ENCODE measurements at regions not wholly inside any gene's neighbourhood (a gene's known extent, or its start where the extent isn't known, plus 50 kb on each side); places are given as distances from the start of the nearest gene placed in this dataset.
A peak's percentile ranks its signal among the peaks of the same experiment; 100 is the strongest.
"Not testable (repeated sequence)": the region's sequence is repeated elsewhere in the genome, so short reads cannot be mapped to it uniquely, and the experiment has no call there.

DNA sequence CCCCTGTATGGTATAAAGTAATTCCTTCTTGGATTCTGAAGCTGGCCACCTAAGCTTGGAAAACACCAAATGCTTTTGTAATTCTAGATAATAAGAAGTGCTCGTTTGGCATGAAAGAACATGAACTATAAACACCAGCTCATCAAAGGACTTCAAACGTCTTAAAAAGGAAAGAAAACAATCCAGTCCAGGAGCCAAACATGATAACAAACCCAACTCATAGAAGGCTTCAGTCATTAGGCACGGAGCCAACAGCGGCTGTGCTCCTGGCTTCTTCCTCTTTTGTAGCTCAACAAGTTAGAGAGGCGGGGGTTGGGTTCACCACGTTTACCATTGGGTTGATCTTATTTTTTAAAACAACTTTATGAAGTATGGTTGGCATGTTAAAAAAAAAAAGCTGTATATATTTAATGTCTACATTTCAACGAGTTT, 56.4 kb upstream of the ECHDC3 start:
- peaks cover 9% of the 10 kb centered on the region for H3K27me3 ChIP-seq (ENCODE audit: low read depth)
- peak; percentile 53 for DNase-seq
- H3K4me3 ChIP-seq: peak overlapping the region; percentile 47
- TF ChIP-seq, protein P1, sequence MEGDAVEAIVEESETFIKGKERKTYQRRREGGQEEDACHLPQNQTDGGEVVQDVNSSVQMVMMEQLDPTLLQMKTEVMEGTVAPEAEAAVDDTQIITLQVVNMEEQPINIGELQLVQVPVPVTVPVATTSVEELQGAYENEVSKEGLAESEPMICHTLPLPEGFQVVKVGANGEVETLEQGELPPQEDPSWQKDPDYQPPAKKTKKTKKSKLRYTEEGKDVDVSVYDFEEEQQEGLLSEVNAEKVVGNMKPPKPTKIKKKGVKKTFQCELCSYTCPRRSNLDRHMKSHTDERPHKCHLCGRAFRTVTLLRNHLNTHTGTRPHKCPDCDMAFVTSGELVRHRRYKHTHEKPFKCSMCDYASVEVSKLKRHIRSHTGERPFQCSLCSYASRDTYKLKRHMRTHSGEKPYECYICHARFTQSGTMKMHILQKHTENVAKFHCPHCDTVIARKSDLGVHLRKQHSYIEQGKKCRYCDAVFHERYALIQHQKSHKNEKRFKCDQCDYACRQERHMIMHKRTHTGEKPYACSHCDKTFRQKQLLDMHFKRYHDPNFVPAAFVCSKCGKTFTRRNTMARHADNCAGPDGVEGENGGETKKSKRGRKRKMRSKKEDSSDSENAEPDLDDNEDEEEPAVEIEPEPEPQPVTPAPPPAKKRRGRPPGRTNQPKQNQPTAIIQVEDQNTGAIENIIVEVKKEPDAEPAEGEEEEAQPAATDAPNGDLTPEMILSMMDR (IDR thresholded peaks at IDR 0.05; ENCODE audit: borderline replicate concordance): no peak
- peaks cover 33% of the 10 kb centered on the region for H3K4me1 ChIP-seq
- no peaks in the 10 kb centered on the region for H3K9me3 ChIP-seq (replicated peaks)
- H3K36me3 ChIP-seq: no peaks in the 10 kb centered on the region
- H3K27ac ChIP-seq (replicated peaks): no peak overlapping the region
- intact Hi-C loops (cut with micrococcal nuclease): no loop called here

DNA sequence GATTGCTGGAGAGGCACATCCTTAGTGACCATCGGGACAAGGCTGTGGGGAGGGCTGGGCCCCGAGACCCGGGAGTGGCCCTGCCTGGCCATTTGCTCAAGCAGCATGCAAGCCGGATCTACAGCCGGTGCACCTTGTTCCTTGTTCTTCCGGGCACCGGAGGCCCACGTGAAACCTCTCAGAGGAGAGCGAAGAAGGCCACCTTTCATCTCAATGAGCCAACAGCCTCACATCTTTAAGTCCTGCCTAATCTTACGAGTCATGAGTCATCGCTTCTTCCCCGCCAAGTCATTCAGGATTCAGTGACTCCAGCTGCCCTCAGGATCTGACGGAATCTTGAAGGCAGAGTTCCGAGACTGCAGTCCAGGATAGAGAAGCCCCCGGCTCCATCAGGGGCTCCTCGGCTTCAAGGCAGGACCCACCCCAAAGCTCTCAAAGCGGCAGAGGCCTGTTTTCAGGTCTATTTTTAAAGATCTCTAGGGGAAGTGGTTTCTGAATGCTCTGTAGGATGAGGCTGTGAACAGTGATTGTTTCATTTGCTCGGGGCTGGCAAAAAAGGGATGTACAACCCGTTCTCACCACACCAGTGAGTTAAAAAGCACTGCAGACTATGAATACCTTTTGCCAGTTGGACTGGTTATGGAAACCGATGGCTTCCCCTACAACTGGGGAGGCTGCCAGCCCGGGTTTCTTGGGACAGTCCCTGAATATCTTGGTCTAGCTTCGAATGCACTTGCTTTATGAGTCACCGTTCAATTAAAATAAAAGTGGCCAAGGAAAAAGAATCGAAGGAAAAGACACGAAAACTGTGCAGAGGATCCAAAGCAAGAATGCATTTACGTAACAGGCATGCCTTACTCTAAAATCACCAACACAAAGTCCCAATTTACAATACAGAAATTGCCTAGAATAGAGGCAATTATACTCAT, 57.2 kb upstream of the ECHDC3 start:
- Histone ChIP-seq H3K27ac (replicated peaks) (peak overlapping the region; percentile 64), H3K4me1 (peaks cover 33% of the 10 kb centered on the region), H3K9me3 (replicated peaks) (no peaks in the 10 kb centered on the region), H3K4me3 (peak overlapping the region; percentile 47), H3K27me3 (ENCODE audit: low read depth) (peaks cover 9% of the 10 kb centered on the region), H3K36me3 (no peaks in the 10 kb centered on the region)
- intact Hi-C loops (cut with micrococcal nuclease): no loop called here
- TF ChIP-seq, protein P1 (IDR thresholded peaks at IDR 0.05; ENCODE audit: borderline replicate concordance): no peak
- peak; percentile 63 for DNase-seq

DNA sequence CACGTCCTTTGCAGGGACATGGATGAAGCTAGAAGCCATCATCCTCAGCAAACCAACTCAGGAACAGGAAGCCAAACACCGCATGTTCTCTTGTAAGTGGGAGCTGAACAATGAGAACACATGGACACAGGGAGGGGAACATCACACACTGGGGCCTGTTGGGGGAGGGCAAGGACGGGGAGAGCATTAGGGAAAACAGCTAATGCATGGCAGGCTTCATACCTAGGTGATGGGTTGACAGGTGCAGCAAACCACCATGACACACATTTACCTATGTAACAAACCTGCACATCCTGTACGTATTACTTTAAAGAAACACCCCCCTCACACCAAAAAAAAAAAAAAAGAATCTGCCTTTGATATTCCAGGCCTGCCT, 57.9 kb upstream of the ECHDC3 start:
- intact Hi-C loops (cut with micrococcal nuclease): not testable (repeated sequence)

DNA sequence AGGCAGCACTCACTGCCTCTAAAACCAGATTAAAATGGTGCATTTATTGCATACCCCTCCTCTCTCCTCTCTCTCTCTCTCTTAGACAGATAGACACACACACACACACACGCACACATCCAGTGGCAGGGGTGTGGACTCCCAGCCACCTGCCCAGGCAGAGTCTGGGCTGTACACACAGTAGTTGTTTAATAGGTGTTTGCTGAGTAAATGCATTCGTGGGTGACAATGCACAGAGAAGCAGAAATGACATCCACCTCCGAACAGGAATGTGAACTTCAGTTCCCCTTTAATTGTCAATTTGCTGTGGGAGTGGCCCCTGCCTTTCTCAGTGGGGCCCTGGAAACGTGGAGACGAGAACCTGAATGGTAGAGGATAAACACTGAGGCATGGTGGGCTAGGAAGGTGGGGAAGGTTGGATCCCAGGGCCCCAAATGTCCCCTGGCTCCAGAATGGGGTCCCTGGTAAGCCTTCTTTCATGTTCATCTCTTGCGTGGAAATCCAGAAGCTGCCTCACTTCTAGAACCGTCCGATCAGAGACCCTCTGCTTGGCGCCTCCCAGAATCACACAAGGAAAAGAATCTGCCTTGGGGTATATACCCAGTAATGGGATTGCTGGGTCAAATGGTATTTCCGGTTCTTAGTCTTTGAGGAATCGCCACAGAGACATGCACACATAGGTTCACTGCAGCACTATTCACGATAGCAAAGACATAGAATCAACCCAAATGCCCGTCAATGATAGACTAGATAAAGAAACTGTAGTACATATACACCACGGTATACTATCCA, 58.5 kb upstream of the ECHDC3 start:
- intact Hi-C loops (cut with micrococcal nuclease): no loop called here
- Histone ChIP-seq H3K9me3 (replicated peaks) (no peaks in the 10 kb centered on the region), H3K27ac (replicated peaks) (no peak overlapping the region), H3K4me3 (no peak overlapping the region), H3K27me3 (ENCODE audit: low read depth) (peaks cover 16% of the 10 kb centered on the region), H3K36me3 (no peaks in the 10 kb centered on the region), H3K4me1 (peaks cover 33% of the 10 kb centered on the region)
- TF ChIP-seq, protein P1 (IDR thresholded peaks at IDR 0.05; ENCODE audit: borderline replicate concordance): no peak
- no peak for DNase-seq

More for the DNA sequence above, 57.9 kb upstream of the ECHDC3 start:
- not testable (repeated sequence) for DNase-seq; H3K9me3 ChIP-seq (replicated peaks); H3K36me3 ChIP-seq; H3K27me3 ChIP-seq (ENCODE audit: low read depth)
- H3K4me3 ChIP-seq: peak overlapping the region; percentile 47
- peaks cover 33% of the 10 kb centered on the region for H3K4me1 ChIP-seq
- peak overlapping the region; percentile 64 for H3K27ac ChIP-seq (replicated peaks)

DNA sequence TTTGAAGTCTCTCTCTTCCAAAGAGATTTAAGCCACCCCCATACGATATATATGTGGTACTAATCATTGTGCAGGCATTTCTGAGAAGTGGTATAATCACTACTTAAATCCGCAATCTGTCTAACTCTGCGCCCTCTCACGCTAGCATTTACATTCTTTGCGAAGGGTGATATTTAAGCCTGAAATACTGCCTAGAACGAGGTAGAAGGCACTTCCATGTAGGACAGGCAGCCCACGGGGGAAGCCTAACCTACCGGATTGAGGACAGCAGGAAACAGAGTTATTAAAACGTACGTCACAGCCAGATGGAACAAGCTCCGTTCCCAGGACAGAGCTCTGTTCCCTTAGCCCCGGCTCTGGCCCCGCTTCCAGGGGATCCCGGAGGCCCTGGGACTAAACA, 59.3 kb upstream of the ECHDC3 start:
- peaks cover 16% of the 10 kb centered on the region for H3K27me3 ChIP-seq (ENCODE audit: low read depth)
- no peak for DNase-seq
- no peak overlapping the region for H3K4me3 ChIP-seq
- TF ChIP-seq, protein P1 (IDR thresholded peaks at IDR 0.05; ENCODE audit: borderline replicate concordance): no peak
- no peak overlapping the region for H3K27ac ChIP-seq (replicated peaks)
- peaks cover 33% of the 10 kb centered on the region for H3K4me1 ChIP-seq
- H3K9me3 ChIP-seq (replicated peaks): no peaks in the 10 kb centered on the region
- intact Hi-C loops (cut with micrococcal nuclease): no loop called here
- H3K36me3 ChIP-seq: no peaks in the 10 kb centered on the region

Measured in left ventricle myocardium inferior (tissue), 1 donor.